DND-41 (cell line): ENCODE measurements at regions not wholly inside any gene's neighbourhood (a gene's known extent, or its start where the extent isn't known, plus 50 kb on each side); places are given as distances from the start of the nearest gene placed in this dataset.

Experiments used
- CTCF ChIP-seq: IDR thresholded peaks from 2 replicates; pipeline ENCODE4 v1.5.1; 2012; ENCODE audit warnings: borderline replicate concordance, low read length, moderate library complexity, mild to moderate bottlenecking; ENCODE audit not compliant: poor library complexity, severe bottlenecking; ENCODE audit errors: extremely low read depth
- EZH2 ChIP-seq: IDR thresholded peaks from 3 replicates; pipeline ENCODE4 v1.6.1; 2012; ENCODE audit warnings: borderline replicate concordance, low read depth, mild to moderate bottlenecking, moderate library complexity, low read length, inconsistent platforms; ENCODE audit not compliant: severe bottlenecking

GRCh38 chr1:239811211-239811885 lies 280.3 kb upstream of the FMN2 start:
- TF ChIP-seq CTCF (no peak), EZH2 (no peak)
